Heart left ventricle (tissue), 16 donors: ENCODE measurements at regions not wholly inside any gene's neighbourhood (a gene's known extent, or its start where the extent isn't known, plus 50 kb on each side); places are given as distances from the start of the nearest gene placed in this dataset.

ENCODE experiments used
- ATAC-seq, 4 donors: fragments of 200-7000 bp; cut with Tn5 transposase; one replicate each; pipeline ENCODE4 v1.9.1; 2020 to 2022; ENCODE audit warnings: moderate library complexity in 4 of 4, mild to moderate bottlenecking in 3 of 4, moderate number of reproducible peaks in 1 of 4
- DNase-seq, 5 donors: peaks; one replicate each; pipeline ENCODE4 v3.0.0-alpha.2; 2020
- H3K27ac ChIP-seq, 12 donors: fragments of 200-600 bp; sonication (generic) in 4 of 12; one replicate each; pipeline versions ENCODE4 v1.5.0 to v1.8.0; 2016 to 2022; ENCODE audit warnings: mild to moderate bottlenecking in 2 of 12
- H3K27me3 ChIP-seq, 9 donors: fragments of 200-600 bp; sonication (generic) in 2 of 9; one replicate each; pipeline versions ENCODE4 v1.5.1 to v1.8.0; 2016 to 2022; ENCODE audit warnings: mild to moderate bottlenecking in 3 of 9
- H3K36me3 ChIP-seq, 9 donors: fragments of 200-600 bp; sonication (generic) in 2 of 9; one replicate each; pipeline versions ENCODE4 v1.5.0 to v1.8.0; 2018 to 2022; ENCODE audit warnings: mild to moderate bottlenecking in 2 of 9
- H3K4me1 ChIP-seq, 12 donors: fragments of 200-600 bp; sonication (generic) in 4 of 12; one replicate each; pipeline versions ENCODE4 v1.5.0 to v1.8.0; 2016 to 2022; ENCODE audit warnings: mild to moderate bottlenecking in 3 of 12
- H3K4me3 ChIP-seq, 12 donors: fragments of 200-600 bp; sonication (generic) in 4 of 12; one replicate each; pipeline versions ENCODE4 v1.5.0 to v1.8.0; 2017 to 2022; ENCODE audit warnings: mild to moderate bottlenecking in 9 of 12, moderate library complexity in 4 of 12
- H3K9me3 ChIP-seq, 12 donors: fragments of 200-600 bp; sonication (generic) in 4 of 12; one replicate each; pipeline versions ENCODE4 v1.5.0 to v1.8.0; 2016 to 2022; ENCODE audit warnings: mild to moderate bottlenecking in 1 of 12
- CTCF ChIP-seq, 12 donors: fragments of 200-600 bp; sonication (generic) in 4 of 12; IDR thresholded peaks; one replicate each; pipeline versions ENCODE4 v1.5.0 to v1.8.0; 2018 to 2022; ENCODE audit warnings: antibody characterized with exemption in 12 of 12, mild to moderate bottlenecking in 5 of 12
- POLR2A ChIP-seq, 2 donors: fragments of 450-650 bp; IDR thresholded peaks; one replicate each; pipeline ENCODE4 v1.6.1; 2017; ENCODE audit warnings: antibody characterized with exemption in 2 of 2, mild to moderate bottlenecking in 2 of 2, moderate library complexity in 2 of 2
- WGBS, 4 donors: extraction: QIAGEN DNeasy Blood & Tissue Kit in 2 of 4; methylation state at CpG; one replicate each; pipeline versions ENCODE4 v1.1.5 to v1.1.7; 2013 to 2018; 5-methylcytosine and 5-hydroxymethylcytosine counted together
- intact Hi-C, 10 donors: fragments of 100-400 bp; cut with DNase I; formaldehyde crosslinking; loops; one replicate each; pipeline versions ENCODE4 v1.11.1 to v1.14.2; 2022
- donor health status: ischemic (EF 13 %, LVEDD 7.1; RV severe dilation, severe dysfunction).
- donor health status: healthy with polysubstance abuse.
- donor health status: DM: no; HTN: yes; CAD: no.
- donor health status: DM: no; HTN: no; CAD: no.
- donor health status: ischemic (EF 25% LVEDD 6.9; RV normal size, moderate dysfunction).
- donor health status: ischemic (EF 25% LVEDD 5.7; RV mildly dilated, moderate dysfunction).
- donor health status: healthy.
- donor health status: DM: yes; HTN: yes; CAD: no.
- donor health status: ischemic (EF 35%, LVEDD 5.7; RV mildly dilated, moderate dysfunction).
- donor health status: nonischemic (EF 11% LVEDD 7.7; RV severe dilation, severe dysfunction).
- donor health status: DM: yes; HTN: yes; CAD: no.
- donor health status: PGD.
- donor health status: ischemic (EF 29% LVEDD 5.4; RV normal size, mild dysfunction).
- donor health status: nonischemic (EF 23%, LVEDD 6.1; RV moderate dilation, normal function).

- WGBS, 4 donors: 81 to 87% (median 83%) methylated on average over 4 of the region's 4 CpGs
- intact Hi-C loops: no loop called here
- H3K4me3 ChIP-seq: no peak overlapping the region
- no peaks in the 10 kb centered on the region for H3K4me1 ChIP-seq
- no peaks in the 10 kb centered on the region for H3K27me3 ChIP-seq
- no peak overlapping the region for H3K27ac ChIP-seq
- no peak for ATAC-seq
- no peaks in the 10 kb centered on the region for H3K36me3 ChIP-seq
- TF ChIP-seq CTCF (IDR thresholded peaks at IDR 0.05): no peak
- TF ChIP-seq POLR2A (IDR thresholded peaks at IDR 0.05): no peak
- no peaks in the 10 kb centered on the region for H3K9me3 ChIP-seq
- DNase-seq: no peak
Observed at GRCh38 chr3:35849496-35849895, 210.2 kb downstream of the ARPP21 start.

GRCh38 chr3:35849963-35850362 is 210.6 kb downstream of the ARPP21 start:
- H3K4me1 ChIP-seq: no peaks in the 10 kb centered on the region
- H3K27me3 ChIP-seq: no peaks in the 10 kb centered on the region
- no peak overlapping the region for H3K27ac ChIP-seq
- H3K36me3 ChIP-seq: no peaks in the 10 kb centered on the region
- WGBS, 4 donors: 89 to 96% (median 92%) methylated on average over 1 of the region's 1 CpG
- no peaks in the 10 kb centered on the region for H3K9me3 ChIP-seq
- intact Hi-C loops: no loop called here
- ATAC-seq (no peak), DNase-seq (no peak)
- no peak overlapping the region for H3K4me3 ChIP-seq
- TF ChIP-seq CTCF (IDR thresholded peaks at IDR 0.05) (no peak), POLR2A (IDR thresholded peaks at IDR 0.05) (no peak)

GRCh38 chr3:35857004-35857403 is 217.7 kb downstream of the ARPP21 start:
- intact Hi-C loops: no loop called here
- H3K27me3 ChIP-seq: peaks cover 0 to 6% (median 0%) of the 10 kb centered on the region in 9 donors
- WGBS, 4 donors: 78 to 82% (median 81%) methylated on average over 3 of the region's 3 CpGs
- no peaks in the 10 kb centered on the region for H3K36me3 ChIP-seq
- no peak overlapping the region for H3K27ac ChIP-seq
- ATAC-seq: no peak
- H3K4me3 ChIP-seq: no peak overlapping the region
- H3K9me3 ChIP-seq: no peaks in the 10 kb centered on the region
- TF ChIP-seq POLR2A (IDR thresholded peaks at IDR 0.05) (no peak), CTCF (IDR thresholded peaks at IDR 0.05) (no peak)
- no peak for DNase-seq
- H3K4me1 ChIP-seq: no peaks in the 10 kb centered on the region

- no peak overlapping the region for H3K4me3 ChIP-seq
- DNase-seq (no peak), ATAC-seq (no peak)
- peaks cover 0 to 3% (median 0%) of the 10 kb centered on the region in 9 donors for H3K27me3 ChIP-seq
- intact Hi-C loops: no loop called here
- H3K4me1 ChIP-seq: peaks cover 0 to 6% (median 0%) of the 10 kb centered on the region in 12 donors
- no peak overlapping the region for H3K27ac ChIP-seq
- H3K36me3 ChIP-seq: no peaks in the 10 kb centered on the region
- H3K9me3 ChIP-seq: no peaks in the 10 kb centered on the region
- WGBS, 4 donors: 36 to 45% (median 42%) methylated on average over 4 of the region's 4 CpGs
- TF ChIP-seq POLR2A (IDR thresholded peaks at IDR 0.05) (no peak), CTCF (IDR thresholded peaks at IDR 0.05) (no peak)
Observed at GRCh38 chr3:35862057-35862456, 222.7 kb downstream of the ARPP21 start.
